Tibial nerve (tissue), 1 donor: ENCODE measurements at regions not wholly inside any gene's neighbourhood (a gene's known extent, or its start where the extent isn't known, plus 50 kb on each side); places are given as distances from the start of the nearest gene placed in this dataset. TPM values are rescaled to one million over a fixed set of nuclear protein-coding genes. Genes with fewer than 3 reads are reported as not detected.

Source experiments
- small RNA-seq: library from RNA; depleted of rRNA; stranded (forward); fragments of <200 nt; gene quantifications from one replicate; pipeline ENCODE3, GENCODE V24; 2016

Small RNA genes in the stretch of these regions (small RNA-seq; reads per million reads assigned to genes)
- not detected for gene RF00002
